ENCODE measurements at regions not wholly inside any gene's neighbourhood (a gene's known extent, or its start where the extent isn't known, plus 50 kb on each side); places are given as distances from the start of the nearest gene placed in this dataset.

DNA sequence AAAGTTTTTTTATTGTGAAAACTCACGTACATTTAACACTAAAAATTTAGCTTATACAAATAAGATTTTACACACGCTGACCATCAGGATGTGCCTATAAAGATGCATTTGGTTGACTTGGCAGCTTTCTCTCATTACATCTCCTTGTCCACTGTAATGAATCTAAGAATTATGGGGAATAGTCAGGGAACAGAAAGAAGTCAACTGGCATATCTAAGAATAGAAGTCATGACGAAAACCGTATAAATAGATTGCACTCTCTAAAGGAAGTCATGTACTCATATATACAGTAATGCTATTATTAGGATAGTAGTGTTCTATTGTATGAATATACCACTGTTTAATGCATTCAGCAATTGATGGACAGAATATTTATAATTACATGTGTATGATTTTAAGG is 575.8 kb upstream of the B3GALT2 start:
- no peak for DNase-seq

- no peak for DNase-seq
Measured at GRCh38 chr1:193755441-193755840, 569.0 kb upstream of the B3GALT2 start.

GRCh38 chr1:193754732-193755427 is 568.5 kb upstream of the B3GALT2 start:
- DNase-seq, result no peak

DNA sequence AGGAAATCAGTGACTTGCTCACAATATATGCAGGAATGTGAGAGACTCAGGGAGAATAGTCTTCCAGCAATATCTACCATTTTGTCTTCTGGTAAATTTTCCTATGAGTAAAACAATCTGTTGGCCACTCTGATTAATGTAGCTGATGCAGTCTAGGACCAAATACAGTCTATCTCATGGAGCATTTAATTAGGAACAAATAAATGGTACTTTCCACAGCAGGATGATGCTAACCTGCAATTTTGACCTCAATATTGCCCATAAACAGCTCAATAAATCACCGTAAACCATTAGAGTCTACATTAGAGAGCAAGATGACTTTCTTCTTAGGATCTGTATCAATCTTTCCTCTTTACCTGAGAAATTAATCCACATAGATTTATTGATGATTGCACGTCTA is 567.7 kb upstream of the B3GALT2 start:
- DNase-seq, result no peak

DNA sequence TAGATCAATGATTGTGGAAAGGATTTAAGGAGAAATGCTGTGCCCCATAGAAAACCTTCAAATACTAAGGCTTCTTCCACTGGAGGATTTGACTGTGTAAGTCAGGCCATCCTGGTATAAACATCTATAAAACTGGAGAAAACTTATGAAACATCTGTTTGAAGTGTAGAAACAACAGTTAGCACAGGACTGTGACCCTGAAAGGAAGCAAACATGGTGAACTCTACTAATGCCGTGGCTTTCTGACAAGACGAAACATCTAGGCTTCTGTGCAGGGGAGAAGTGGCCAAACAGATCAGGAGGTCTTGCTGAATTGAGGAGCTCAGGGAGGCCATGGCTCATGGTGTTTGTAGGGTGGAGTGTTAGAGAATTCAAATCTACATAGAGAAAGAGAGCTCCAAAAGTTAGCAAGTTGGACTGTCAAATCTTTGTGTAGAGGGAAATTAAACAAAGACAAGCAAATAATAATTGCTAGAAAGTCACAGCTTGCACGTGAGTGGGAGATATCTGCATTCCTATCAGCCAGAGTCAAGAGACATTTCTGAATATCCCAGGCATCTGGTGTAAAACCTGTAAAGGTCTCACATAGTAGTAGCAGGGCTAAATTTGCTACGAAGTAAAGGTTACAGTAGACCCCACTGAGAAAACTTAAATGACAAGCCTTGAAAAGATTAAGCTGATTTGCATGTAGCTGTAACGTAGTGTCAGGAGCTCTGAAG is 566.8 kb upstream of the B3GALT2 start:
- no peak for DNase-seq

- no peak for DNase-seq
Measured at GRCh38 chr1:193749868-193750267, 563.5 kb upstream of the B3GALT2 start.

- DNase-seq, result no peak
Measured at GRCh38 chr1:193747579-193747978, 561.2 kb upstream of the B3GALT2 start.

- DNase-seq, result no peak
Measured at GRCh38 chr1:193741228-193741627, 554.8 kb upstream of the B3GALT2 start.

DNA sequence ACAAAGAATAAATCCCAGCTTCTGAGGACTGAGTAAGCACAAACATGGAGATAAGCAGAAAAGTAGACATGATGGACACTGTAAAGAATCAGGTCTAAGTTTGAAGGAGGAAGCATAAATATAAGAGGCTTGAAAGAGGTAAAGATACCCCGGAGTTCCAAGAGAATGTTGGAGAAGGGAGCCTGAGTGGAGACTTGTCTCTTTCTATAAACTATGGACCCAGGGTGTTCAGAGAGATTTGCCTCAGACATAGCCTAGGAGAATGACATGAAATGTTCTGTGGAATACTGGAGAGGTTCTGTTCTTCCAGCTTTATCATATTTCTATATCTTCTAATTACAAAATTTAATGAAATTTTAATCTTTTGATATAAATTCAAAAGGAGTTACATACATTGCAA is 554.3 kb upstream of the B3GALT2 start:
- DNase-seq, result no peak

- DNase-seq, result no peak
Measured at GRCh38 chr1:193736507-193736906, 550.1 kb upstream of the B3GALT2 start.

DNA sequence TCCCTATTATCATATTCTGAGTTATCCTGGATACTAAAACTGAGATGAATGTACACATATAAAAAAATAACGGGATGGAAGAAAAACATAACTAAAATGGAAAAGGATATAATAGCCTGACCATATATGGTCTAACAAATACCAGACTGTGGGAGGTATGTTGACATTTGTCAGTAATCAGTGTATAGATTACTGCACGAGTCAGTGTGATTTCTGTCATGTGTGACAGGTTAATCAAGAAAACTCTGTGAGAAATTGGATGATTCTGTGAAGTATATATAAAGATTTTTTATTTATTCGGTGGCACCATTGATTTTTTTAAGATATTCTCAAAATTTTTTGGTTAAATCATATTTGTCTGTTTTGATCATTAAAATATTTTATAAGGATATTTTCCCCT is 547.3 kb upstream of the B3GALT2 start:
- no peak for DNase-seq

GRCh38 chr1:193730017-193730416 is 543.6 kb upstream of the B3GALT2 start:
- DNase-seq, result peak in 4 of 56 donors; percentile 5 to 36 (median 11)

- no peak for DNase-seq
Measured at GRCh38 chr1:193729429-193729828, 543.0 kb upstream of the B3GALT2 start.

DNA sequence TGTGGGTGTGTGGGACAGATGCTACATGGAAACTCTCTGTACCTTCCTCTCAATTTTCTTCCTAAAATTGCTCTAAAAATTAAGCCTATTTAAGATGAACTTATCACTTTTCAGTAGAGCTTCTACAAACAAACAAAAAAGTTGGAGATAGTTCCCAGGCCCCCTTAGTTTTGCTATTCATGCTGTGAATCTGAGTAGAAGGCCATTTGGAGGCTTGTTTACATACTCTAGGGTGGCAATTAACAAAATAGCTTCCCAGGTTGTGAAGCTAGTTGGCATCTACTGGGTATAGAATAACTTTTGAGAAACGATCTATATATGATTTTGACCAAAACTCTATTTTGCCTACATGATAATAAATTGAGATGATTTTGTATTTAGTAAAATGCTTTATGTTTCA is 541.4 kb upstream of the B3GALT2 start:
- no peak for DNase-seq

- DNase-seq, result no peak
Measured at GRCh38 chr1:193726722-193727121, 540.3 kb upstream of the B3GALT2 start.

- DNase-seq, result no peak
Measured at GRCh38 chr1:193712392-193712791, 526.0 kb upstream of the B3GALT2 start.

DNA sequence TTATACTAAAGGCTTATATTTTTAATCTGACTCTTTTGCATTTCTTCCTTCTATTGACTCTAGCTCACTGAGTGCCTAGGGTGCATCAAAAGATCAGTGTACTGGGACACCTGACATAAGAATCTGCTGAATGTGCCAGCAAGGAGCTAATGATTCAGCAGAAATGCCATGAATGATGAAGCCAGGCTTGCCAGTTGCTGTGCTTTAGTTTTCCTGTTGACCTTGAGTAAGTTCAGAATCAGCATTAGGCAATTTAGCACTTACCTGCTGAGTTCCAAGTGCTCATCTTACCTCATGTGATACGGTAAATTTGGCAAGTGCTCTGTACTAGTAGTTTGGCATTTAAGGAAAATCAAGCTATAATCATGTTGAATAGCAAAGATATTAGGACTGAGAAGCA is 523.2 kb upstream of the B3GALT2 start:
- no peak for DNase-seq

GRCh38 chr1:193707271-193708021 is 521.0 kb upstream of the B3GALT2 start:
- DNase-seq, result no peak

GRCh38 chr1:193706766-193707165 is 520.4 kb upstream of the B3GALT2 start:
- DNase-seq, result no peak

- DNase-seq, result no peak
Measured at GRCh38 chr1:193705554-193705981, 519.2 kb upstream of the B3GALT2 start.

GRCh38 chr1:193703655-193704054 is 517.2 kb upstream of the B3GALT2 start:
- DNase-seq, result no peak

DNA sequence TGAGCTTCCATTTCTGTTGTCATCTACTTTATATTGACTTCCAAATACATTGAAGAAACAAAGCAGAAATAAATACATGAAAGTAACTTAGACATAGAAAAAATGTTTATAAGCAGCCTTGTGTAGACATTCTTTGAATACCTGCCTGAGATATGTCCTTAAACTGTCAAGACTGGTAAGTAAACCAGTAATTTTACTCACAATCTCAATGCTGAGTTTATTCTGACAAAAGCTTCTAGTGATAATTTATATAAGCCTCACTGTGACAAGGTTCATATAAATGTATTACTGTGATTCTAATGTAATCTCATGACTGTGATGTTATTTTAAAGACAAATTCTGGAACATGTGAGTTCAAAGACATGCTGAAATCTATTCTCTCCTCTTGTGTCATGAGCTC is 516.7 kb upstream of the B3GALT2 start:
- DNase-seq, result no peak
